SK-N-SH treated with all-trans-retinoic acid at 6 μM for 48 hours (cell line): ENCODE measurements at regions not wholly inside any gene's neighbourhood (a gene's known extent, or its start where the extent isn't known, plus 50 kb on each side); places are given as distances from the start of the nearest gene placed in this dataset.

ENCODE experiments used
- CSDC2 ChIP-seq: fragments of 250-450 bp; sonication (Bioruptor Pico); IDR thresholded peaks from 2 replicates; pipeline ENCODE4 v1.5.0; 2020; ENCODE audit warnings: mild to moderate bottlenecking, moderate library complexity
- ESRRG ChIP-seq: fragments of 250-450 bp; sonication (Bioruptor Pico); IDR thresholded peaks from 2 replicates; pipeline ENCODE4 v1.6.1; 2021; ENCODE audit warnings: mild to moderate bottlenecking
- OSR1 ChIP-seq: fragments of 250-450 bp; sonication (Bioruptor Pico); IDR thresholded peaks from 2 replicates; pipeline ENCODE4 v1.8.0; 2022; ENCODE audit warnings: moderate library complexity, mild to moderate bottlenecking, inconsistent platforms
- SNAI2 ChIP-seq: fragments of 250-450 bp; sonication (Bioruptor Pico); IDR thresholded peaks from 2 replicates; pipeline ENCODE4 v1.5.0; 2020; ENCODE audit warnings: mild to moderate bottlenecking, moderate library complexity
- TCF4 ChIP-seq: fragments of 250-450 bp; sonication (Bioruptor Pico); IDR thresholded peaks from 2 replicates; pipeline ENCODE4 v1.8.0; 2021; ENCODE audit warnings: mild to moderate bottlenecking, moderate library complexity, borderline replicate concordance
- ZNF565 ChIP-seq: fragments of 450-650 bp; formaldehyde crosslinking; conservative IDR thresholded peaks from 2 replicates; pipeline ENCODE4 v1.5.0; 2020; ENCODE audit warnings: low read depth, mild to moderate bottlenecking, moderate library complexity
- ZNF70 ChIP-seq: fragments of 450-650 bp; formaldehyde crosslinking; IDR thresholded peaks from 2 replicates; pipeline ENCODE4 v1.5.0; 2020; ENCODE audit warnings: mild to moderate bottlenecking, moderate library complexity
- TF ChIP-seq, protein P1 (sequence below): fragments of 250-450 bp; sonication (Bioruptor Pico); IDR thresholded peaks from 2 replicates; pipeline ENCODE4 v1.8.0; 2020; ENCODE audit warnings: mild to moderate bottlenecking, moderate library complexity, borderline replicate concordance
- TF ChIP-seq, protein P2 (sequence below): fragments of 250-450 bp; sonication (Bioruptor Pico); IDR thresholded peaks from 2 replicates; pipeline ENCODE4 v1.5.1; 2020; ENCODE audit warnings: low read depth, mild to moderate bottlenecking, moderate library complexity
- TF ChIP-seq, protein P3 (sequence below): fragments of 250-450 bp; sonication (Bioruptor Pico); IDR thresholded peaks from 2 replicates; pipeline ENCODE4 v1.5.1; 2021; ENCODE audit warnings: mild to moderate bottlenecking, moderate library complexity

DNA sequence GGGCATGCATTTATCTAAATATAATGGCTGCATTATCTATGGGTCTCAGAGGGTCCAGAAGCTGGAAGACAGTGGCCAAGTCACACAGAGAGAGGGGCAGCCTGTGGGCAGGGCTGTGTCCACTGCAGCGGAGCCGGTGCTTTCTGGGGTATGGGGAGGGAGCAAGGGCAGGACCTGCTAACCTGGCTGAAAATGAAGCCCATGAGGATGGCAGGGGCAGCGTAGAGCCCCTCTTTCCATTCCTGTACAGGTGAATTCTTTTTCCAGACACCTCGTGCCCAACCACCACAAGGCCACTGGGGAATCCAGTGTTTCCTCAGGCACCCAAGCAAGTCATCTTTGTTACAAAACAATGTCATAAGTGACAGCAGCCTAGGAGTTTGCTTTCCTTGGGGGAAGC is 305.9 kb upstream of the IRX4 start:
- TF ChIP-seq, protein P1, sequence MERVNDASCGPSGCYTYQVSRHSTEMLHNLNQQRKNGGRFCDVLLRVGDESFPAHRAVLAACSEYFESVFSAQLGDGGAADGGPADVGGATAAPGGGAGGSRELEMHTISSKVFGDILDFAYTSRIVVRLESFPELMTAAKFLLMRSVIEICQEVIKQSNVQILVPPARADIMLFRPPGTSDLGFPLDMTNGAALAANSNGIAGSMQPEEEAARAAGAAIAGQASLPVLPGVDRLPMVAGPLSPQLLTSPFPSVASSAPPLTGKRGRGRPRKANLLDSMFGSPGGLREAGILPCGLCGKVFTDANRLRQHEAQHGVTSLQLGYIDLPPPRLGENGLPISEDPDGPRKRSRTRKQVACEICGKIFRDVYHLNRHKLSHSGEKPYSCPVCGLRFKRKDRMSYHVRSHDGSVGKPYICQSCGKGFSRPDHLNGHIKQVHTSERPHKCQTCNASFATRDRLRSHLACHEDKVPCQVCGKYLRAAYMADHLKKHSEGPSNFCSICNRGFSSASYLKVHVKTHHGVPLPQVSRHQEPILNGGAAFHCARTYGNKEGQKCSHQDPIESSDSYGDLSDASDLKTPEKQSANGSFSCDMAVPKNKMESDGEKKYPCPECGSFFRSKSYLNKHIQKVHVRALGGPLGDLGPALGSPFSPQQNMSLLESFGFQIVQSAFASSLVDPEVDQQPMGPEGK (CRISPR knock-in tag): no peak
- TF ChIP-seq CSDC2 (CRISPR knock-in tag): no peak
- TF ChIP-seq, protein P2, sequence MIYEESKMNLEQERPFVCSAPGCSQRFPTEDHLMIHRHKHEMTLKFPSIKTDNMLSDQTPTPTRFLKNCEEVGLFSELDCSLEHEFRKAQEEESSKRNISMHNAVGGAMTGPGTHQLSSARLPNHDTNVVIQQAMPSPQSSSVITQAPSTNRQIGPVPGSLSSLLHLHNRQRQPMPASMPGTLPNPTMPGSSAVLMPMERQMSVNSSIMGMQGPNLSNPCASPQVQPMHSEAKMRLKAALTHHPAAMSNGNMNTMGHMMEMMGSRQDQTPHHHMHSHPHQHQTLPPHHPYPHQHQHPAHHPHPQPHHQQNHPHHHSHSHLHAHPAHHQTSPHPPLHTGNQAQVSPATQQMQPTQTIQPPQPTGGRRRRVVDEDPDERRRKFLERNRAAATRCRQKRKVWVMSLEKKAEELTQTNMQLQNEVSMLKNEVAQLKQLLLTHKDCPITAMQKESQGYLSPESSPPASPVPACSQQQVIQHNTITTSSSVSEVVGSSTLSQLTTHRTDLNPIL (CRISPR knock-in tag): no peak
- TF ChIP-seq ESRRG (CRISPR knock-in tag): no peak
- no peak for TF ChIP-seq ZNF70
- TF ChIP-seq SNAI2 (CRISPR knock-in tag): no peak
- no peak for TF ChIP-seq OSR1 (CRISPR knock-in tag)
- TF ChIP-seq TCF4 (CRISPR knock-in tag): no peak
- TF ChIP-seq, protein P3, sequence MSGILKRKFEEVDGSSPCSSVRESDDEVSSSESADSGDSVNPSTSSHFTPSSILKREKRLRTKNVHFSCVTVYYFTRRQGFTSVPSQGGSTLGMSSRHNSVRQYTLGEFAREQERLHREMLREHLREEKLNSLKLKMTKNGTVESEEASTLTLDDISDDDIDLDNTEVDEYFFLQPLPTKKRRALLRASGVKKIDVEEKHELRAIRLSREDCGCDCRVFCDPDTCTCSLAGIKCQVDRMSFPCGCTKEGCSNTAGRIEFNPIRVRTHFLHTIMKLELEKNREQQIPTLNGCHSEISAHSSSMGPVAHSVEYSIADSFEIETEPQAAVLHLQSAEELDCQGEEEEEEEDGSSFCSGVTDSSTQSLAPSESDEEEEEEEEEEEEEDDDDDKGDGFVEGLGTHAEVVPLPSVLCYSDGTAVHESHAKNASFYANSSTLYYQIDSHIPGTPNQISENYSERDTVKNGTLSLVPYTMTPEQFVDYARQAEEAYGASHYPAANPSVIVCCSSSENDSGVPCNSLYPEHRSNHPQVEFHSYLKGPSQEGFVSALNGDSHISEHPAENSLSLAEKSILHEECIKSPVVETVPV (CRISPR knock-in tag): no peak
- TF ChIP-seq ZNF565 (CRISPR knock-in tag): no peak
